HG03175 (cell line): ENCODE measurements at regions not wholly inside any gene's neighbourhood (a gene's known extent, or its start where the extent isn't known, plus 50 kb on each side); places are given as distances from the start of the nearest gene placed in this dataset.

Experiments used
- ATAC-seq: cut with Tn5 transposase; IDR thresholded peaks from one replicate; pipeline ENCODE4 v1.9.1; 2021; ENCODE audit warnings: mild to moderate bottlenecking, moderate library complexity; ENCODE audit not compliant: unreplicated experiment

DNA sequence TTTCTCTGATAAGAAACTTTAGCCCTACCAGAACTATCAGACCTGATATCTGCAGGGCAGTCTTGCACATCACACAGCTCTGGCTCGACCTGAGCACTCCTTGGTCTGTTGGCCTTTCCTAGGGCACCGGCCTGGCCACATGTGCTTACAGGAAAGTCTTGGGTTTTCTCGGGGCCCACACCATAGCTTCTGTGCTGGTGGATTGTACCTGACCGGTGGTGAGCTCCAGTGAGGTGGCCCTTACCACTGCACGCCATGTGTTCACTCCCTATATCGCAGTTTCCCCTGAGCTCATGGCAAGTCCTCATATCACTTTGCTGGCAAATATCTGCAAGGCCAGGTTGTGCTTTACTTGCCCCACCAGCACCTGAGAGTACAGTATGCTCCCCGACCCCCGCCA lies 2637.4 kb downstream of the ARAP2 start:
- ATAC-seq, result no peak

DNA sequence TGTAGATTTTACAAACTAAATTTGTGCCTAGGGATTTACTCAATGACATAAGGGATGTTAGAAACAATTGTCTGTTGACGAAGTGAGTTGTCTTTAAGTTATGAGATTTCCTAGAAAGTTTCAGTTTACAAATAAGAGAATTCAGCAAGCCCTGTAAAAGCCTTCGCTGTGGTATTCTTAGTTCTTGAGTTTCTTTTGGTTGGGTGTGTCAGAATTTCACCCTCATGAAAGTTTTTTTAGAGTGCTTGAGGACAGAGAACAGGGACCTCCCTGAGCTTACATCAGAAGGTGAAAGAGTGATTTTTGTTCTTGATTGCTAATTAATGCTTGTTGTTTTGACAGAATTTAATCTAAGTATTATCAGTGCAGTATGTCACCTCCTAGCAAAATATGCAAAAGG lies 2628.2 kb downstream of the ARAP2 start:
- no peak for ATAC-seq

GRCh38 chr4:33625748-33626147 lies 2618.6 kb downstream of the ARAP2 start:
- ATAC-seq, result no peak

DNA sequence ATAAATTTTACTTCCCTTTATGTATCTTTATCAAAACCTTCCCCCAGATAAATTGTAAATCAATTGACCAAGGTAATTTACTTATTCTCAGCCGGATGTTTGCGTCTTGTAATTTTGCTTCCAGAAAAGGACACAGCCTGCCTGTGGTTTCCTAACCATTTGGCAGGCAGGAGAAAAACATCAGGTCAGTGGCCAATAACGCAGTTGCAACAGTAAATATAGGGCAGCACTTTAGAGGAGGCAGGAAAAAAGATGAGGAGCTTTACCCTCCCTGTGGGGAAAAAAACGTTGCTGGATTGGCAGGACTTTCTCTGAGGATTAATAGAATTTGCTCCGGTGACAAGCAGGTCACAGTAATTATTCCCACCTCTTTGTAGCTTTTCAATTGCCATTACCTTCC lies 2618.1 kb downstream of the ARAP2 start:
- ATAC-seq, result no peak

- no peak for ATAC-seq
Observed at GRCh38 chr4:33628296-33628695, 2616.0 kb downstream of the ARAP2 start.

DNA sequence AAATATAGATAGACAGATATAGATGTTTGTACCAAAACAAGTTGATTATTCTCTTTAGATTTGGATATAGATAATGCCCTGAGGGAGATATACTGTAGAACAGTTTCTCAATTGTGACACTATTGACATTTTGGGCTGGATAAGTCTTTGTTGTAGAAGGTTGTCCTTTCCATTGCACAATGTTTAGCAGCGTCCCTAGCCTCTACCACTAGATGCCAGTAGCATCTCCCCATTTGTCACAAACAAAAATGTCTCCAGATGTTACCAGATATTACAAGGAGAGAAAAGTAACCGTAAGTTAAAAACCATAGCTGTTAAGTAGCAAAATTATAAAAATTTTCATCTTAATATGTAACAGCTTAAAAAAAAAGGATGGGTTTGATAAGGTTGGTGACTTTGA lies 2595.3 kb downstream of the ARAP2 start:
- no peak for ATAC-seq

GRCh38 chr4:33649471-33649870 lies 2594.8 kb downstream of the ARAP2 start:
- no peak for ATAC-seq

DNA sequence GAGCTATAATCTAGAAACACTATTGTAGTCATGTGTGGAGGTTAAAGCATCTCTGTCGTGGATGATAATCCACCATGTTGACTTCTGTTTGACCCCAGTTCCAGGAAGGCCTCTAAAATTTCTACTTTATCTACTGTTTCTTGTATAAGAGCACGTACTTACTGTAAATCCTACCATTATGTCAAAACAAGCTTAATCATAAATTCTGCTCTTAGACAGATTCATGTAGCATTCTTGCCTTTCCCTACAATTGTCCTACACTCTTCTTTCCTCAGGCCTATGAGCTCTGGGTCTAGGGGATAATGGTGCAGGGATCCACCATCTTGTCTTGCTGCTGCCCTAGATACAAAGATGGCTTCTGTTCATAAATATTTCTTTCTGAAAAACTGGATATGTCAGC lies 2594.3 kb downstream of the ARAP2 start:
- no peak for ATAC-seq

GRCh38 chr4:33658971-33659370 lies 2585.3 kb downstream of the ARAP2 start:
- ATAC-seq, result no peak

DNA sequence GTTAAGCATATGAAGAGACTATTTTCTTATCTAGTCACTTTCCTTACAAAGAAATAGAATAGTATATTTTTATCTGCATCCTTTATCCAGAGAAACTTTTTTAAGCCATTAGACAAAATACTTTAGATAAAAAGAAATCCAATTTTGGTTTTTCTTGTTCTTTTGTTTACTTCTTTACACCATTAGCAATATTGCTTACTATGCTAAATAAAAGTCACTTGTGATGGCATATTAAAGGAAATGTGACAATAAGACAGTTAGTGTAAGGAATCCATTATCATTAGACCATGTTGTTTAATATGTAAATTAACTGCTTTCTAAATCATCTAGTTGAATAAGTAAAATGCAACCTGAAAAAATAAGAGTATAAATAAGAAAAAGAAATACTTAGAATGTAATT lies 2582.7 kb downstream of the ARAP2 start:
- no peak for ATAC-seq

GRCh38 chr4:33685939-33686338 lies 2558.4 kb downstream of the ARAP2 start:
- ATAC-seq, result no peak

GRCh38 chr4:33696041-33696440 lies 2548.3 kb downstream of the ARAP2 start:
- no peak for ATAC-seq

DNA sequence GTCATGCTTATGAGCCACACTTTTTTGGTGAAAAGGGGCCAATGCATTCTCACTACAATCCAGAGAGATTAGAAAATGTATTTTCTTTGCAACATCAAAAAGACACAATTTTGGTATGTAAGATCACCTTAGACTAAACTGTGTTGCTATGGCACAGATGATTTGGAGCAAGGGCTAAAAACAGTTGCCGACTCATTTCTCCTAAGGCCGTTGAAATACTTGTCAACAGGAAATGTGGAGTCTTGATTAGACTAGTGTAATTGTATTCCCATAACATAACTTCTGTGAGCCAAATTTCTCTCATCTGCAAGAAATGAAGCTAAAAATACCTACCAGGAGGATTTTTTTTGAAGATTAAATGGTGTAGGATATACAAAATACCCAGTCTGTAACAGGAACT lies 2547.7 kb downstream of the ARAP2 start:
- ATAC-seq, result no peak

GRCh38 chr4:33709247-33709646 lies 2535.1 kb downstream of the ARAP2 start:
- ATAC-seq, result no peak

- ATAC-seq, result no peak
Observed at GRCh38 chr4:33711826-33712225, 2532.5 kb downstream of the ARAP2 start.

DNA sequence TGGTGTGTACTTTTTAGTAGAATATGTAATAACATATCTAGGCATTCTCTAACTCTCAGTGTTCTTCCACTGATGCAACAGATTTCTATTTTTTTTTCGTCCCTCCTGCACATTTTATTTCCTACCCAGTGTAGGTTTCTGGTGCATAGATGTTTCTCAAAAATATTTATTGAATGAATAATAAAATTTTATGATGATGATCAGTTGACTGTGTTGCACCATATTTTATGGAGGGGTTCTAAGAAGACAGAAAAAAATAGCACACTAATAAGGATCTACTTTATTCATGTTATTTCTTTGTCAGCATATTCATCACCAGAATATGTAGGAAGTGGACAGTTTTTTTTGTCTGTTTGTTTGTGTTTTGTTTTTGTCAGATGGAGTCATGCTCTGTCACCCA lies 2529.3 kb downstream of the ARAP2 start:
- ATAC-seq, result no peak

DNA sequence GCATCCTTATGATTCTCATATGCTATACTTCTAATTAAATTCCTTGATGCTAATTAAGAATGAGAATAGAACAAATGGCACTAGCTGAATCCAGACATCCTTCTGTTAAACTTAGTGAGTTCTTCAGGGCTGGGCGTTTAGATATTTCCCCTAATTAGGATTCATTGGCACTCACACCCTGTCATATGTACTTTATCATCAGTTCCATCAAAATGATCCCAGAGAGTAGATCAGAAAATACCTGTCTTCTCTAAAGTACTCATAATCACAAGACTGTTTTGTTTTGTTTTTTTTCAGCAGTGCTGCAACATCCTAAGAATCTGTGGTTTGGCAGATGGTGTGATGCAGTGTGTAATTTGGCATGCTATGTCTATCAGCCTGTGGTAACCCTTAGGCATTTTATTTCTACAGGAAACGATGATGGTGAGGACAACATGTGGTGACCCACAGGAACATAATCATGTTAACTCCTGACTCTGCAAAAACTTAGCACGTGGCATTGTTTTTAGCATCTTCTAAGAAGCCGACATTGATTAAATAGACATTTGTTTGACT lies 2528.4 kb downstream of the ARAP2 start:
- ATAC-seq, result no peak

DNA sequence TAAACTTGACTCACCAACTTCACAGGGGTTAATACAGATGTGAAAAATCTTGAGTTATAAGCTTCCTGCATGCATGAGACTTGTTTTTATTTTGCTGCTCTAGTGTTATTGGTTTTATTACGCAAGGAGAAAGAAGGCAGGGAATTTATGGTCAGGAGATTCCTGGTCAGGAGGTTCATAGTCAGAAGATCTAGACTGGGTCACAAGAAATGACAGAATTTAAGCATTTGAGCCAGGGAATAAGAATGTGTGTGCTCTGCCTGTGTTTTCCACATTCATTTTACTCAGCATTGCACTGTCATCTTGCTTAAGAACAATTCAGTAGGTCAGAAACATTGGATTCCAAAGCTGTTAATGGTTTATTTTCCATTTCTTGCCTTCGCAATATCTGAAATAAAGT lies 2522.1 kb downstream of the ARAP2 start:
- no peak for ATAC-seq

- ATAC-seq, result no peak
Observed at GRCh38 chr4:33722800-33723516, 2521.4 kb downstream of the ARAP2 start.

GRCh38 chr4:33724685-33725084 lies 2519.6 kb downstream of the ARAP2 start:
- ATAC-seq, result no peak

GRCh38 chr4:33725861-33726260 lies 2518.5 kb downstream of the ARAP2 start:
- no peak for ATAC-seq

- no peak for ATAC-seq
Observed at GRCh38 chr4:33737726-33738125, 2506.6 kb downstream of the ARAP2 start.
